Prostate gland (tissue), 2 donors: ENCODE measurements at regions not wholly inside any gene's neighbourhood (a gene's known extent, or its start where the extent isn't known, plus 50 kb on each side); places are given as distances from the start of the nearest gene placed in this dataset.

Experiments
- POLR2AphosphoS5 ChIP-seq: sonication (generic); formaldehyde crosslinking; IDR thresholded peaks from one replicate; pipeline ENCODE4 v1.6.1; 2017; ENCODE audit warnings: antibody characterized with exemption
- TF ChIP-seq, protein P1 (sequence below), 4 experiments: fragments of 200-600 bp in 2 of 4; fragments of 450-650 bp in 2 of 4; sonication (generic) in 2 of 4; IDR thresholded peaks; 1 replicate in 3 of 4; 2 replicates in 1 of 4; pipeline ENCODE4 v1.5.1; 2016 to 2019; ENCODE audit warnings: antibody characterized with exemption in 4 of 4, mild to moderate bottlenecking in 2 of 4, moderate library complexity in 2 of 4

GRCh38 chr9:126160067-126160853 is 166.4 kb upstream of the MVB12B start:
- TF ChIP-seq, protein P1, sequence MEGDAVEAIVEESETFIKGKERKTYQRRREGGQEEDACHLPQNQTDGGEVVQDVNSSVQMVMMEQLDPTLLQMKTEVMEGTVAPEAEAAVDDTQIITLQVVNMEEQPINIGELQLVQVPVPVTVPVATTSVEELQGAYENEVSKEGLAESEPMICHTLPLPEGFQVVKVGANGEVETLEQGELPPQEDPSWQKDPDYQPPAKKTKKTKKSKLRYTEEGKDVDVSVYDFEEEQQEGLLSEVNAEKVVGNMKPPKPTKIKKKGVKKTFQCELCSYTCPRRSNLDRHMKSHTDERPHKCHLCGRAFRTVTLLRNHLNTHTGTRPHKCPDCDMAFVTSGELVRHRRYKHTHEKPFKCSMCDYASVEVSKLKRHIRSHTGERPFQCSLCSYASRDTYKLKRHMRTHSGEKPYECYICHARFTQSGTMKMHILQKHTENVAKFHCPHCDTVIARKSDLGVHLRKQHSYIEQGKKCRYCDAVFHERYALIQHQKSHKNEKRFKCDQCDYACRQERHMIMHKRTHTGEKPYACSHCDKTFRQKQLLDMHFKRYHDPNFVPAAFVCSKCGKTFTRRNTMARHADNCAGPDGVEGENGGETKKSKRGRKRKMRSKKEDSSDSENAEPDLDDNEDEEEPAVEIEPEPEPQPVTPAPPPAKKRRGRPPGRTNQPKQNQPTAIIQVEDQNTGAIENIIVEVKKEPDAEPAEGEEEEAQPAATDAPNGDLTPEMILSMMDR (IDR thresholded peaks at IDR 0.05): no peak
- no peak for TF ChIP-seq POLR2AphosphoS5
